ENCODE measurements at regions not wholly inside any gene's neighbourhood (a gene's known extent, or its start where the extent isn't known, plus 50 kb on each side); places are given as distances from the start of the nearest gene placed in this dataset.
"Not testable (repeated sequence)": the region's sequence is repeated elsewhere in the genome, so short reads cannot be mapped to it uniquely, and the experiment has no call there.

GRCh38 chr12:93977081-93977480 is 171.3 kb upstream of the PLXNC1 start:
- Histone ChIP-seq H3K27ac (no peak overlapping the region), H3K4me3 (no peak overlapping the region)

- Histone ChIP-seq H3K27ac (no peak overlapping the region), H3K4me3 (no peak overlapping the region)
Measured at GRCh38 chr12:93978553-93978952, 169.8 kb upstream of the PLXNC1 start.

GRCh38 chr12:93979189-93979588 is 169.2 kb upstream of the PLXNC1 start:
- no peak overlapping the region for H3K27ac ChIP-seq

GRCh38 chr12:93980711-93981110 is 167.7 kb upstream of the PLXNC1 start:
- Histone ChIP-seq H3K27ac (no peak overlapping the region), H3K4me3 (no peak overlapping the region)

More at GRCh38 chr12:93979189-93979588, 169.2 kb upstream of the PLXNC1 start:
- no peak overlapping the region for H3K4me3 ChIP-seq

GRCh38 chr12:93981411-93981810 is 167.0 kb upstream of the PLXNC1 start:
- Histone ChIP-seq H3K27ac (no peak overlapping the region), H3K4me3 (no peak overlapping the region)

- H3K27ac ChIP-seq, result no peak overlapping the region
- H3K4me3 ChIP-seq, result no peak overlapping the region
Measured at GRCh38 chr12:93982771-93983315, 165.5 kb upstream of the PLXNC1 start.

- H3K27ac ChIP-seq, result no peak overlapping the region
- H3K4me3 ChIP-seq, result no peak overlapping the region
Measured at GRCh38 chr12:93984005-93984404, 164.4 kb upstream of the PLXNC1 start.

- no peak overlapping the region for H3K27ac ChIP-seq
- H3K4me3 ChIP-seq, result no peak overlapping the region
Measured at GRCh38 chr12:93989949-93990348, 158.4 kb upstream of the PLXNC1 start.

GRCh38 chr12:93990832-93991803 is 157.3 kb upstream of the PLXNC1 start:
- Histone ChIP-seq H3K27ac (peak overlapping the region in 4 of 21 experiments; percentile 4 to 60 (median 58)), H3K4me3 (no peak overlapping the region)

GRCh38 chr12:93991829-93992461 is 156.4 kb upstream of the PLXNC1 start:
- Histone ChIP-seq H3K4me3 (no peak overlapping the region), H3K27ac (peak overlapping the region in 2 of 21 experiments; percentile 56 to 60)

GRCh38 chr12:93994721-93995120 is 153.7 kb upstream of the PLXNC1 start:
- no peak overlapping the region for H3K27ac ChIP-seq
- no peak overlapping the region for H3K4me3 ChIP-seq

GRCh38 chr12:93996321-93996720 is 152.1 kb upstream of the PLXNC1 start:
- no peak overlapping the region for H3K4me3 ChIP-seq
- no peak overlapping the region for H3K27ac ChIP-seq

- no peak overlapping the region for H3K4me3 ChIP-seq
- H3K27ac ChIP-seq, result no peak overlapping the region
Measured at GRCh38 chr12:94001691-94002090, 146.7 kb upstream of the PLXNC1 start.

- not testable (repeated sequence) for H3K4me3 ChIP-seq, H3K27ac ChIP-seq
Measured at GRCh38 chr12:94002925-94003324, 145.5 kb upstream of the PLXNC1 start.

- not testable (repeated sequence) for H3K4me3 ChIP-seq, H3K27ac ChIP-seq
Measured at GRCh38 chr12:94007833-94008232, 140.5 kb upstream of the PLXNC1 start.

- no peak overlapping the region for H3K4me3 ChIP-seq
- H3K27ac ChIP-seq, result no peak overlapping the region
Measured at GRCh38 chr12:94010307-94010706, 138.1 kb upstream of the PLXNC1 start.

GRCh38 chr12:94012071-94012470 is 136.3 kb upstream of the PLXNC1 start:
- Histone ChIP-seq H3K4me3 (no peak overlapping the region), H3K27ac (no peak overlapping the region)

- H3K27ac ChIP-seq, result no peak overlapping the region
Measured at GRCh38 chr12:94012590-94012989, 135.8 kb upstream of the PLXNC1 start.

GRCh38 chr12:94017247-94017646 is 131.1 kb upstream of the PLXNC1 start:
- not testable (repeated sequence) for H3K4me3 ChIP-seq, H3K27ac ChIP-seq

More at GRCh38 chr12:94012590-94012989, 135.8 kb upstream of the PLXNC1 start:
- no peak overlapping the region for H3K4me3 ChIP-seq

GRCh38 chr12:94020335-94020734 is 128.0 kb upstream of the PLXNC1 start:
- no peak overlapping the region for H3K4me3 ChIP-seq
- no peak overlapping the region for H3K27ac ChIP-seq

GRCh38 chr12:94023879-94024278 is 124.5 kb upstream of the PLXNC1 start:
- no peak overlapping the region for H3K27ac ChIP-seq
- H3K4me3 ChIP-seq, result no peak overlapping the region

Data from skin epidermis (tissue), 12 donors.